ENCODE measurements at regions not wholly inside any gene's neighbourhood (a gene's known extent, or its start where the extent isn't known, plus 50 kb on each side); places are given as distances from the start of the nearest gene placed in this dataset.

DNA sequence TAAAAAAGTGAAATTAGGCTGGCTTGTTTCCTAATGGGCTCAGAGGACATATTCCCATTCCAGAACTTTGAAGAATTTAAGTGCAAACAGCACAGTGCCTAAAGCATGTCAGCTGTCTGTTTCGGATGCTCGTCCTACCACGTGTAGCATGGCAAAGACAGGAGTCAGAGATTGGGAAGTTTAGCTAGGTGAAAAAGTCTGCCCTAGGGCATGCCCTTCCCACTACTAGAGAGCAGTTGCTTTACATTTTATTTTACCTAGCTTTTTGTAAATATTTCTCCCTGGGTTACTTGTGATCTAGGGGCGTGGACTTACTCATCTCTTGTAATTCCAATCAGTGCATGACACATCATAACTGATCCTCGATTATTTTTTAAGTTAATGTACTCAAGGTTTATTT is 111.1 kb downstream of the LMO4 start:
- DNase-seq, result no peak

DNA sequence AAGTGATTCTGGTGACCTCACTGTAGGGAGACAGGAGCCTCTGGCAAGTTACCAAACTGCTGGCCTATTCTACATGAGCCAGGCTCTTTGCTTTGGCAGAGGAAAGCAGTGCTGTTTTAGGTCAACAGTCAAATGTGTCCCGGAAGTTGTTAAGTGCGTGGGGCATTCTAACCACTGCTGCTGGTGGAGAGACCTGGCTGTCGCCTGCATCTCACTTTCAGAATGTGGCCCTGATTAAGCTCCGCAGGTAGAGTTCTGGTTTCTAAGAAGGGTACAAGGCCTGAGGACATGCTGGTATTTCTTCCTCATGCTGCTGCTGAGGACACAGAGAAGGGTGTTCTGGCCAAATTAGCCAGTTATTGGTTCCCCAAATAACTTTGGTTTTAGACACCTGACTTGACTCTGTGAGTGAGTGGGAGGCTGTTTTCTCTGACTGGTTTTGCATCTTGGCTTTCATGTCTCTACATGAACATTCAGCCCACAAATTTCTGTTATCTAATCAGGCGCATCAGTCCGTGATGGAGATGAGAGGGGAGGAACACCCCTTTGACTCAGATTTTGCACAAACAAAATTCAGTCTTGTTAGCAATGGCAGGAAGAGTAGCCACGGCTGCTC is 120.8 kb downstream of the LMO4 start:
- DNase-seq, result peak; percentile 19

DNA sequence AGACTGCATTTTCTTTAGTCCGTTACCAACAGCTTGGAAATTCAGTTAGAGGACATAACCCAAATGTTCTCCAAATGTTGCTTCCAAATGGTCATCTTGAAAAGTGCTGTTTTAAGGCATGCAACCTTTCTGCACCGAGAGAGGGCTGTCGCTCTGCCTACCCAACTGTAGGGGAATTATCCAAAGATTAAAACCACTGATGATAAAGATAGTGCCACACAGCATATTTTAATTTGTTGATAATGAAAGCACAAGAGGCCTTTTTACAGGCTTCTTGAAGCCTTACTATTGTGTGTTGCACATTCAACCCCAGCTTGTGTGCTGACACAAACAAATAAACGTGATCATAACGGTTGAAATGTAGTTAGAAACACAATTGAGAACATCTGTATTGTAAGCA is 121.5 kb downstream of the LMO4 start:
- no peak for DNase-seq

- DNase-seq, result no peak
Measured at GRCh38 chr1:87450615-87451209, 122.0 kb downstream of the LMO4 start.

GRCh38 chr1:87451229-87451920 is 122.7 kb downstream of the LMO4 start:
- DNase-seq, result no peak

GRCh38 chr1:87452648-87453047 is 124.0 kb downstream of the LMO4 start:
- DNase-seq, result no peak

DNA sequence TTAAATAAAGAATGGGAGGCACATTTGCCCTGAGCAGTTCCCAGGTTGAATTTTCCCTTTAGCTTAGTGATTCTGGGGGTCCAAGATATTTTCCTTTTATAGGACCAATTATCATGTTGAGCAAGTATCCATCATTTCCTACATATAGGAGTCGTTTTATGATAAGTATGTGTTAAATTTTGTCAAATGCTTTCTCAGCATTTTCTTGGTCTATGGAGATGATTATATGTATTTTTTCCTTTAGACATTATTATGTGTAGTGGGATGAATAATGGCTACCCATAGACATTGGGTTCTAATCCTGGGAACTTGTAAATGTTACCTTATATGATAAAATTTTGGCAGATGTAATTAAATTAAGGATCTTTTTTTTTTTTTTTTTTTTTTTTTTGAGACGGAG is 128.7 kb downstream of the LMO4 start:
- DNase-seq, result no peak

- no peak for DNase-seq
Measured at GRCh38 chr1:87462894-87463293, 134.2 kb downstream of the LMO4 start.

- no peak for DNase-seq
Measured at GRCh38 chr1:87464022-87464490, 135.4 kb downstream of the LMO4 start.

- DNase-seq, result no peak
Measured at GRCh38 chr1:87466621-87467020, 137.9 kb downstream of the LMO4 start.

DNA sequence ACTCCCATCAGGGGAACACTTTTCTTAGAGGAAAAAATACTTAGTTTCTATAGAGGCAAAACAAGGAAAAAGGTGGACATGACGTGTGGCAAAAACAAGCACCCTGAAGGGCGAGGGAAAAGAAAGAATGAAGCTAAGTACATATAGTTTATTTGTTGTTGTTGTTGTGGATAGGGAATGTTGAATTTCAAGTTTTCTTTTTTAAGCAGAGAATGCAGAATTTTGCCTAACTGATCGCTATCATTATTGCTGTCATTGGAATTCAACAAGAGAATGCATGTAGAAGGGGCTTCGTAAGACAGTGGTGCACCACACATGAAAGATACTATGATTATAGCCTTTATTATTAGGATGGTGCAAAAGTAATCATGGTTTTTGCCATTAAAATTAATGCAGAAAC is 144.0 kb downstream of the LMO4 start:
- no peak for DNase-seq

DNA sequence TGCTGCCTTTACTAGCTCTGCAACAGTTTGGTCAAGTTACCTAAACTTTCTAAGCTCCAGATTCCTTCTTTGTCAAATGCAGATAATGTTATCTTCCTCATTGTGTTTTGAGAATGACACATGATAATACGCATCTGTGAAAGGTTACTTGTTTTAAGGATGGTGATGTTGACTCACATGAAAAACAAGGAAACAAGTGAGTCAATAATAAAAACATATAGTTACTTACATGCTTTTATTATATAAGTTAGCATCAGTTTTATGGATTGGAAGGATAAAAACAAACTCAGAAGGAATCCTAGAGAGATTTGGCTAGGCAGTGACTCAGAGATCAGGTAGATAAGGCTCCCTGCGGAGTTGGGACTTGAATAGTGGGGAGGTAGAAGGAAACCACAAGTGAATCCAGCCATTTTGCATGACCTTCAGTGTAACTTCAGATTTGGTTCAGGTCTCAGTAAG is 144.6 kb downstream of the LMO4 start:
- no peak for DNase-seq

DNA sequence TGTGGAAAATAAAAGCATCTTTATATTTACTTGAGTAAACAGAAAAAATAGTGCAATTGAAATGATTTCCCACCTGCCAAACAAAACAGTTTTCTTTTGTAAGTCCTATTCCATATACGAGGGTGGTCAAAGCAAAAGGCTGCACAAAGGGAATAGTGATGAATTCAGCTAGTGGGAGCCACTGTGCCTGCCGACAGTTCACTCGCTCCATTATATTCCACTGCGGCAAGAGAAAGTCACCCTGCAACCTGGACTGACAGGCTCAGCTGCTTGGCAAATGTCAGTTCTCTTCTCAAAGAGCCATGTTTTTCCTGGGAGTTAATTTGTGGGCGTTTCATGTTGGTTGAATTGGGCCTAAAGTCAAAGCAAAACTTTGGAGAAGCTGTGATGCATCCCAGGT is 145.4 kb downstream of the LMO4 start:
- no peak for DNase-seq

DNA sequence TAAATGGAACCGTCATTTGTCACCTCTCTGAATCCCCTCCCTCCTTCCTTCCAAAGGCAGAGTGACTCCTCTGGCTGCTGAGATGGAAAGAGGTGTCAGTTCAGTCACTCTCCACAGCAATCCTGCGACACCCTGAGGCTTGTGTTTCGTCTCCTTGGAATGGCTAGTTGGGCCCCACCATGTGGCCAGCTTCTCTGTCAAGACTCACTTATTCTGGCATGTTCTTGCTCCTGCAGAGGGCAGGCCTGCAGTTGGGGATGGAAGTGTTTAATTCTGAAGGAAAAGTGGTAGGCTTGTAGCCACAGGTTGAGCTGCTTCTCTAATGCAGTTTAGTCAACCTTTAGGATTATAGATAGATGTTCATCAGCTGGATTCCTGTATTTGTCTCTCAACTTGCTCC is 149.6 kb downstream of the LMO4 start:
- DNase-seq, result no peak

- DNase-seq, result no peak
Measured at GRCh38 chr1:87495147-87495546, 166.5 kb downstream of the LMO4 start.

DNA sequence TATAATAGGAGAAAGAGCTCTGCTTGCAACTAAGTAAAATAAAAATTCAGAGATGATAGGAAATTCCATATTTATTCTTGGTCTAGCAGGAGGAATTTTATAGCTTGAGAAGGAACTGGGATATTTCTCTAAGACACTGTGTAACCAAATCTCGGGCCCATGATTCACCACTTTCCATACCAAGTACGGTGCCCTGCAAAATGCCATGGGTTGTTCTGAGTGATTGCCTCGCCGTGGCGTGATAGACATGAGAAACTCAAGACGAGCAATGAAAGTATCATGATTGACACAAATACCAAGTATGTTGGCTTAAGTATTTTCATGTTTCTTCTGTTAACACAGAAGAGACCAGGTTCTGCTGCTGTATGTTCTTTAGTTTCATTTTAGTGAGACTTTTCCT is 167.2 kb downstream of the LMO4 start:
- no peak for DNase-seq

GRCh38 chr1:87497380-87498203 is 168.9 kb downstream of the LMO4 start:
- no peak for DNase-seq

DNA sequence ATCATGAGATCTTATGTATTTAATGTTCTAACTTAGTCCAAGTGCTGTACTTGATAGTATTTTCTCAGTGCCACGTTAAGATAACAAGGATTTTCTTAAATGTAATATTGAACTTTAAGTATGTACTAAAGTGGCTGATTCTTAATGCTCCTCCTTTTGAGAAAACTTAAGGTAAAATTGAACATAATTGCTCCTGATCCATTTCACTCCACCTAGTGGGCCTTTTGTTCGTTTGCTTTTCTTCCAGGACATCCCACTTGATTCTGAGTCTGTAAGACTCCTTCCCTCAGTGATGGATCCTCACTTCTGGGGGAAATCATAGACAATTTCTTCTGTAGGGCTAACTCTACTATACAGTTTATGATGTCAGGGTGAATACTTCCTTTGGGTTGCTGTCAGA is 173.1 kb downstream of the LMO4 start:
- DNase-seq, result no peak

DNA sequence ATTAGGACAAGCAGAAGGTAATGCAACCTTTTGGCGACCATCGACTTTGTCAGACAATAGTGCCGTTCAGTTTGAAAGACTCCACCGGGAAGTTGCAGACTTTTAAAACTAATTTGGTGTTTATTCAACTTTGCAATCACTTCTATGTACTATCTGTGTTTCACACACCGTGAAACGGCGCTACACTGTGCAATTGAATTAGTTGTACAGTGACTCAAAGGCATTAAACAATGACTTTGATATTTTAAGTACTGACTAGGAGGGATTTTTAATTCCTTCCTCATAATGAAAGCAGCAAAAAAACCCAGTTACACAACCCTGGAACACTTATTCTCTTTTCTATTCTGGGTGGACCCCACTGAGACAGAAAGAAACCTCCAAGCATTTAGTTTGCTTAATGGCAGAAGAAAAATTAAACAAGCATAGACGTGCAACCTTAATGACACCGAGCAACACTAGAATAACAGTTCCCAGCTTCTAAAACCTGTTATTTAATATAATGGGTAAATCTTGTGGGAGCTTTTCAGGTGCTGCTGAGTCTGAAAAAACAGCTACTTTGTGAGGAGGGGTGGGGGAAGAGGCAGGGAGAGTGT is 176.8 kb downstream of the LMO4 start:
- peak; percentile 31 for DNase-seq

DNA sequence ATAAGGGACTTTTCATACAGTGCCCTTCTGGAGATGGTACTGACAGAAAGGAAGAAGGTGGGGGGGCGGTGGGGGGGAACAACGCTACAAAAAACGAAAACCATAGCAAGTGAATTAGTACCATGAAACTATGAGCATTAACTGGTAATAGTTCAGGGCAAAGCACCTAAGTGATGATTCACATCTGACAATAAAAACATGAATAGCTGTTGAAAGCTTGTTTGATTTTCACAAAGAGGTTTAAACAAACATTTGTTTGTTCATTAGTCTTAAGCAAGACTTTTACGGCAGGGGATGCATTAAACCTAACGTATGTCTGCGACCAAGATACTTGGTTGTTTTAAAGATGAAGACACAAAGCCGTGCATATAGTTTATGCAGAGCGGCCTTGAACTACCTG is 177.5 kb downstream of the LMO4 start:
- no peak for DNase-seq

GRCh38 chr1:87508247-87508787 is 179.6 kb downstream of the LMO4 start:
- no peak for DNase-seq

DNA sequence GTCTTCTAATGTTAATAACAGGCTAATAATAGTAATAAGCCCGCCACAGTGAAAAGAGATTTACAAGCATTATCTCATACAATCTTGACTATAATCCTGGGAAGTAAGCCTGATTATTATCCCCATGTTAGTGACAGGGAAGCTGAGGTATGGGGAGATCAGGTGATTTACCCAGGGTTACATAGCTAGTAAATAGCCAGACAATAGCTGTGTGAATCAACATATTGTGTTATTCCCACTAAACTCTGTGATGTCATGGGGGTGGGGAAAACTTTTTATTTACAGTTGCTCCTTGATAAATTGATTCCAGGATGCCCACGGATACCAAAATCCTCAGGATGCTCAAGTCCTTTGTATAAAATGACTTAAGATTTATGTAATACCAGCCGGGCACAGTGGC is 181.9 kb downstream of the LMO4 start:
- DNase-seq, result no peak

DNA sequence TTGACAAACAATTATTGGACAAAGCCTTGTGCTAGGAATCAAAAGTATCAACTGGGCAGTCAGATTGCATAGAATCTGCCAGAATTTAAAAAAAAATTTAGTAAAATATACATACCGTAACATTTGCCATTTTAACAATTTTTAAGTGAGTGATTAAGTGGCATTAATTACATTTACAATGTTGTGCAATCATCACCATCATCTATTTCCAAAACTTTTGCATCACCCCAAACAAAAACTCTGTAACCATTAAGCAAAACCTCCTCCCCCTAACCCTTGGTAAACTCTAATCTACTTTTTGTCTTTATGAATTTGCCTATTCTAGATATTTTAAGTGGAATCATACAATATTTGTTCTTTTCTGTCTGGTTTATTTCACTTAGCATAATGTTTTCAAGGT is 182.8 kb downstream of the LMO4 start:
- no peak for DNase-seq

All from NCI-H1436 (cell line).